HepG2 (cell line): ENCODE measurements at regions not wholly inside any gene's neighbourhood (a gene's known extent, or its start where the extent isn't known, plus 50 kb on each side); places are given as distances from the start of the nearest gene placed in this dataset.

Experiments
- CTCF ChIP-seq: sonication (generic); formaldehyde crosslinking; IDR thresholded peaks from 2 replicates; pipeline ENCODE4 v1.5.0; 2020; ENCODE audit warnings: mild to moderate bottlenecking, missing genetic modification reagents, moderate library complexity
- FOXO4 ChIP-seq: sonication (generic); formaldehyde crosslinking; conservative IDR thresholded peaks from 2 replicates; pipeline ENCODE4 v1.8.1; 2023; ENCODE audit warnings: missing genetic modification reagents
- PHF20 ChIP-seq: sonication (generic); formaldehyde crosslinking; IDR thresholded peaks from 2 replicates; pipeline ENCODE4 v1.5.0; 2020; ENCODE audit warnings: mild to moderate bottlenecking, missing genetic modification reagents
- POLR2A ChIP-seq, 2 experiments: IDR thresholded peaks; 2 replicates each; pipeline ENCODE4 v1.6.1; 2011; ENCODE audit warnings: low read depth in 2 of 2, low read length in 2 of 2, mild to moderate bottlenecking in 1 of 2, moderate library complexity in 1 of 2; ENCODE audit not compliant: insufficient read depth in 1 of 2
- RNF2 ChIP-seq: fragments of 450-650 bp; conservative IDR thresholded peaks from 2 replicates; pipeline ENCODE4 v1.6.1; 2016; ENCODE audit warnings: low read depth
- SCMH1 ChIP-seq: sonication (generic); formaldehyde crosslinking; IDR thresholded peaks from 2 replicates; pipeline ENCODE4 v1.9.0; 2021; ENCODE audit warnings: missing genetic modification reagents, mild to moderate bottlenecking, borderline replicate concordance
- ZBTB38 ChIP-seq: sonication (generic); formaldehyde crosslinking; IDR thresholded peaks from 2 replicates; pipeline ENCODE4 v1.5.1; 2020; ENCODE audit warnings: mild to moderate bottlenecking, missing genetic modification reagents
- TF ChIP-seq, protein P1 (sequence below): sonication (generic); formaldehyde crosslinking; IDR thresholded peaks from 2 replicates; pipeline ENCODE4 v1.5.1; 2020; ENCODE audit warnings: mild to moderate bottlenecking, missing genetic modification reagents, borderline replicate concordance

DNA sequence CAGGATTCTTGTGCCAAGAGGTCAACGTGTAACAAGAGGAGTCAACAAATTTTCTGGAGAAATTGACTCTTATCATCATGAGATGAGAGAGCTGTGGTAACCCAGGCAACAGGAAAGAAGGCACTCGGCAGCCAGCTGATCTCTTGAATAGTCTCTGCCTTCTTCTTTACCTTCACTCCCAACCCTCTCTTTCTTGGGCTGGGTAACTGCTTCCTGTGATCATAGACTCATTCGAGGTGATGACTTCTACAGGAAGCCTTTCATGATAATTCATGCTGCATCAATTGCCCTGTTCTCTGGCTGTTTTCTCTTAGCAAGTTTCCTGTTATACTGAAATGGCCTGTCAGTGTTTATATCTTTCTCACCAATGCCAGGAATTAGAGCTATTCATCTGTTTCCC is 70.8 kb upstream of the FSTL5 start:
- TF ChIP-seq ZBTB38 (CRISPR knock-in tag) = no peak
- TF ChIP-seq POLR2A (IDR thresholded peaks at IDR 0.05; ENCODE audit: insufficient read depth in 1 of 2, low read depth in 2 of 2, low read length in 2 of 2) = no peak
- TF ChIP-seq FOXO4 (CRISPR knock-in tag) = no peak
- TF ChIP-seq, protein P1, sequence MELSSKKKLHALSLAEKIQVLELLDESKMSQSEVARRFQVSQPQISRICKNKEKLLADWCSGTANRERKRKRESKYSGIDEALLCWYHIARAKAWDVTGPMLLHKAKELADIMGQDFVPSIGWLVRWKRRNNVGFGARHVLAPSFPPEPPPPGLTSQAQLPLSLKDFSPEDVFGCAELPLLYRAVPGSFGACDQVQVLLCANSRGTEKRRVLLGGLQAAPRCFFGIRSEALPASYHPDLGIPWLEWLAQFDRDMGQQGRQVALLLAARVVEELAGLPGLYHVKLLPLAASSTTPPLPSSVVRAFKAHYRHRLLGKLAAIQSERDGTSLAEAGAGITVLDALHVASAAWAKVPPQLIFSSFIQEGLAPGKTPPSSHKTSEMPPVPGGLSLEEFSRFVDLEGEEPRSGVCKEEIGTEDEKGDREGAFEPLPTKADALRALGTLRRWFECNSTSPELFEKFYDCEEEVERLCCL (CRISPR knock-in tag) = no peak
- no peak for TF ChIP-seq CTCF
- TF ChIP-seq PHF20 (CRISPR knock-in tag) = no peak
- no peak for TF ChIP-seq SCMH1 (CRISPR knock-in tag)
- no peak for TF ChIP-seq RNF2
